ENCODE measurements at regions not wholly inside any gene's neighbourhood (a gene's known extent, or its start where the extent isn't known, plus 50 kb on each side); places are given as distances from the start of the nearest gene placed in this dataset.

DNA sequence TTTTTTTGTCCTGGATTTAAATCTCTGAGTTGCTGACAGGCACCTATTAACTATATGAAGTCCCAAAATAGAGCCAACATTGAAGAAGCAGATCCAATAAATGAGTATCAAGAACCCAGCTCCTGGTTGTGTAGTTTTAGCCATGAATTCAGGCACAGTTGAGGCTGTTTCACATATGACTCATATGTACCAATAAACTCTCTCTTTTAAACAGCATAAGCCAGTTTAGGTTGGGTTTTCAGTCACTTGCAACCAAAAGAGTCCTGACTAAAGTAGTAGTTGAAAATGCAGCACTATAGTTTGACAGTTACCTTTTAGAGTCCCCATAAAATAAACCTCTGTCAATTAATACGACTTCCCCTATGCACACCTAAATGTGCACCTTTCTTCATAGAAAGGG is 389.9 kb downstream of the RPS29 start:
- Mint-ChIP-seq H3K9me3 (peaks cover 7% of the 10 kb centered on the region), H3K27ac (no peak overlapping the region), H3K4me1 (peaks cover 28% of the 10 kb centered on the region), H3K4me3 (no peak overlapping the region), H3K36me3 (no peaks in the 10 kb centered on the region), H3K27me3 (ENCODE audit: insufficient read depth, low read depth) (peaks cover 3% of the 10 kb centered on the region)
- Histone ChIP-seq H3K9me3 (ENCODE audit: low read depth) (no peaks in the 10 kb centered on the region), H3K79me2 (ENCODE audit: low read depth) (no peaks in the 10 kb centered on the region), H3K27me3 (no peaks in the 10 kb centered on the region), H4K20me1 (ENCODE audit: low read depth) (no peaks in the 10 kb centered on the region), H3F3A (ENCODE audit: low read depth) (no peaks in the 10 kb centered on the region), H3K4me1 (no peaks in the 10 kb centered on the region), H2AFZ (replicated peaks) (no peak overlapping the region), H3K9ac (no peak overlapping the region), H3K36me3 (no peaks in the 10 kb centered on the region), H3K4me3 (no peak overlapping the region), H3K4me2 (no peak overlapping the region), H3K27ac (no peak overlapping the region)
- TF ChIP-seq, protein P1, sequence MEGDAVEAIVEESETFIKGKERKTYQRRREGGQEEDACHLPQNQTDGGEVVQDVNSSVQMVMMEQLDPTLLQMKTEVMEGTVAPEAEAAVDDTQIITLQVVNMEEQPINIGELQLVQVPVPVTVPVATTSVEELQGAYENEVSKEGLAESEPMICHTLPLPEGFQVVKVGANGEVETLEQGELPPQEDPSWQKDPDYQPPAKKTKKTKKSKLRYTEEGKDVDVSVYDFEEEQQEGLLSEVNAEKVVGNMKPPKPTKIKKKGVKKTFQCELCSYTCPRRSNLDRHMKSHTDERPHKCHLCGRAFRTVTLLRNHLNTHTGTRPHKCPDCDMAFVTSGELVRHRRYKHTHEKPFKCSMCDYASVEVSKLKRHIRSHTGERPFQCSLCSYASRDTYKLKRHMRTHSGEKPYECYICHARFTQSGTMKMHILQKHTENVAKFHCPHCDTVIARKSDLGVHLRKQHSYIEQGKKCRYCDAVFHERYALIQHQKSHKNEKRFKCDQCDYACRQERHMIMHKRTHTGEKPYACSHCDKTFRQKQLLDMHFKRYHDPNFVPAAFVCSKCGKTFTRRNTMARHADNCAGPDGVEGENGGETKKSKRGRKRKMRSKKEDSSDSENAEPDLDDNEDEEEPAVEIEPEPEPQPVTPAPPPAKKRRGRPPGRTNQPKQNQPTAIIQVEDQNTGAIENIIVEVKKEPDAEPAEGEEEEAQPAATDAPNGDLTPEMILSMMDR (IDR thresholded peaks at IDR 0.05), result no peak
- TF ChIP-seq EZH2 (IDR thresholded peaks at IDR 0.05) (no peak), EZH2phosphoT487 (IDR thresholded peaks at IDR 0.05) (no peak)
- no peak for DNase-seq (ENCODE audit: low spot score)

DNA sequence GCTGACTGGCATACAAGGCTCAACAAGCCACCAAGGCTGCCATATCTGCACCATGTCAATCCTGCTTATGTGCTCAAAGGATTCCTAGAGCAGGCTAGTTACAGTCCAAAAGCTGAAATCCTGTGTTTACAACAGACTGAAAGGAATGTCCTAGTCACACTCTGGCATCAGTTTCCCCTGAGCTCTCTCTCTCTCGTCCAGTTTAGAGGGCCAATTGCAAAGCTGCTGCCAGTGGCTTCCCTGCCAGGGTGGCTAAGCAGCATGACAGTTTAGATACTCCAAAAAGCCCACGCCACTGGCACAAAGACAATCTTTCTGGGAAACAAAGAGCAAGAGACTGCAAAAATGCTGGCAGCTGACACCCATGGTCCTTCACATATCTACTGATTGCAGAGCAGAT is 392.1 kb downstream of the RPS29 start:
- Histone ChIP-seq H3F3A (ENCODE audit: low read depth) (no peaks in the 10 kb centered on the region), H3K4me2 (no peak overlapping the region), H3K79me2 (ENCODE audit: low read depth) (no peaks in the 10 kb centered on the region), H3K36me3 (no peaks in the 10 kb centered on the region), H2AFZ (replicated peaks) (peak overlapping the region; percentile 68), H3K9ac (no peak overlapping the region), H3K4me1 (peaks cover 4% of the 10 kb centered on the region), H3K27me3 (no peaks in the 10 kb centered on the region), H3K9me3 (ENCODE audit: low read depth) (no peaks in the 10 kb centered on the region), H4K20me1 (ENCODE audit: low read depth) (no peaks in the 10 kb centered on the region), H3K4me3 (no peak overlapping the region), H3K27ac (no peak overlapping the region)
- H3K36me3 Mint-ChIP-seq, result no peaks in the 10 kb centered on the region
- TF ChIP-seq EZH2 (IDR thresholded peaks at IDR 0.05) (no peak), EZH2phosphoT487 (IDR thresholded peaks at IDR 0.05) (no peak)
- TF ChIP-seq, protein P1 (IDR thresholded peaks at IDR 0.05), result no peak
- H3K4me3 Mint-ChIP-seq, result no peak overlapping the region
- H3K27me3 Mint-ChIP-seq (ENCODE audit: insufficient read depth, low read depth), result peaks cover 3% of the 10 kb centered on the region
- peak overlapping the region; percentile 89 for H3K27ac Mint-ChIP-seq
- H3K9me3 Mint-ChIP-seq, result peaks cover 5% of the 10 kb centered on the region
- H3K4me1 Mint-ChIP-seq, result peaks cover 50% of the 10 kb centered on the region
- no peak for DNase-seq (ENCODE audit: low spot score)

DNA sequence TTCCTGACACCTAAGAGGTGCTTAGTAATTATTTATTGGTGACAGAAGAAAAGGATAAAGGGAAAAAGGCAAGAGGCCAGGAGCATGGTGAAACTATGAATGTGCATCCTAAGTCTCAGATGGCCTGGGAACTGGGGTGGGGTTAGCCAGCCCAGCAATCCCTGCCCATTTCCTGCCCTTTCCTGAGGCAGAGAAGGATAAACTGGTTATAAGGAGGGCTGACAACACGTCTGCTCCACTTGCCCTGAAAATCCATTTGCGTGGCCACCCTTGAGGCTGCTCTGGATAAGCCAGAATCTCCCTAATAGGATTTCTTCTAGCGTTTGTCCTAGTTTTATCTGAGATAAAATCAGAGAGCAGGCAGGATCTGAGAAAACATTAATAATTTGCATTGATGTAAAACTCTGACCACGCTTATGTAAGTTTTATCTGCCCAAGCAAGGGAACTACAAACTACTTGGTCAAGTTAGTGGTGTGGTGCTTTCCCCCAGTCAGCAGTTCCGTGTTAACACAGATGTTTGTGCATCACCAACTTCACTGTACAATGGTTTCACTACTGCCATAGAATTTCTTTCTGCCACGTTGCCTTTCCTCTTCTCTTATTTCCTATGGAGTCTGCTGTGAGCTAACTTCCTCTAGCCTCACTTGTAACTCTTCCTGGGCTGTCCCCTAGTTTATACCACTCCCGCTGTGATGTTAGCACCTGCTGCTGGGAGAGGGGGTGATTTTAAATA is 392.7 kb downstream of the RPS29 start:
- no peak overlapping the region for H3K4me2 ChIP-seq
- H4K20me1 ChIP-seq (ENCODE audit: low read depth), result no peaks in the 10 kb centered on the region
- no peak for DNase-seq (ENCODE audit: low spot score)
- H3K9ac ChIP-seq, result no peak overlapping the region
- no peaks in the 10 kb centered on the region for H3K36me3 ChIP-seq
- H3K27me3 Mint-ChIP-seq (ENCODE audit: insufficient read depth, low read depth), result peaks cover 3% of the 10 kb centered on the region
- H3K4me3 ChIP-seq, result no peak overlapping the region
- peaks cover 8% of the 10 kb centered on the region for H3K9me3 Mint-ChIP-seq
- no peaks in the 10 kb centered on the region for H3K9me3 ChIP-seq (ENCODE audit: low read depth)
- H3K27me3 ChIP-seq, result no peaks in the 10 kb centered on the region
- no peak overlapping the region for H3K27ac ChIP-seq
- no peak for TF ChIP-seq EZH2phosphoT487 (IDR thresholded peaks at IDR 0.05)
- no peak for TF ChIP-seq EZH2 (IDR thresholded peaks at IDR 0.05)
- TF ChIP-seq, protein P1 (IDR thresholded peaks at IDR 0.05), result no peak
- peaks cover 56% of the 10 kb centered on the region for H3K4me1 Mint-ChIP-seq
- H3F3A ChIP-seq (ENCODE audit: low read depth), result no peaks in the 10 kb centered on the region
- peak overlapping the region; percentile 68 for H2AFZ ChIP-seq (replicated peaks)
- H3K36me3 Mint-ChIP-seq, result no peaks in the 10 kb centered on the region
- no peak overlapping the region for H3K4me3 Mint-ChIP-seq
- peak overlapping the region; percentile 89 for H3K27ac Mint-ChIP-seq
- H3K4me1 ChIP-seq, result peaks cover 4% of the 10 kb centered on the region
- H3K79me2 ChIP-seq (ENCODE audit: low read depth), result no peaks in the 10 kb centered on the region

All from neural progenitor cell (in vitro differentiated cells).